Lower lobe of right lung (tissue), 2 donors: ENCODE measurements at regions not wholly inside any gene's neighbourhood (a gene's known extent, or its start where the extent isn't known, plus 50 kb on each side); places are given as distances from the start of the nearest gene placed in this dataset.

ENCODE experiments used
- ATAC-seq, 2 donors: fragments of 200-7000 bp; cut with Tn5 transposase; one replicate each; pipeline ENCODE4 v1.9.1; 2020 to 2022; ENCODE audit warnings: mild to moderate bottlenecking in 2 of 2, moderate library complexity in 2 of 2
- DNase-seq: peaks from one replicate; pipeline ENCODE4 v3.0.0-alpha.2; 2020
- H3K27ac ChIP-seq: fragments of 200-600 bp; one replicate; pipeline ENCODE4 v1.8.0; 2022
- H3K27me3 ChIP-seq: fragments of 200-600 bp; one replicate; pipeline ENCODE4 v1.8.0; 2022; ENCODE audit warnings: low read depth
- H3K36me3 ChIP-seq: fragments of 200-600 bp; one replicate; pipeline ENCODE4 v1.8.0; 2022; ENCODE audit warnings: mild to moderate bottlenecking
- H3K4me1 ChIP-seq: fragments of 200-600 bp; one replicate; pipeline ENCODE4 v1.8.0; 2022
- H3K4me3 ChIP-seq: fragments of 200-600 bp; one replicate; pipeline ENCODE4 v1.8.0; 2022; ENCODE audit warnings: mild to moderate bottlenecking
- H3K9me3 ChIP-seq: fragments of 200-600 bp; one replicate; pipeline ENCODE4 v1.8.0; 2022
- intact Hi-C: fragments of 100-400 bp; cut with DNase I; formaldehyde crosslinking; loops from one replicate; pipeline ENCODE4 v1.11.0; 2022
- TF ChIP-seq, protein P1 (sequence below): fragments of 200-600 bp; IDR thresholded peaks from one replicate; pipeline ENCODE4 v1.8.0; 2022; ENCODE audit warnings: antibody characterized with exemption, mild to moderate bottlenecking
- donor health status: DM: no; HTN: yes; CAD: no; lungs with severe emphysema.

DNA sequence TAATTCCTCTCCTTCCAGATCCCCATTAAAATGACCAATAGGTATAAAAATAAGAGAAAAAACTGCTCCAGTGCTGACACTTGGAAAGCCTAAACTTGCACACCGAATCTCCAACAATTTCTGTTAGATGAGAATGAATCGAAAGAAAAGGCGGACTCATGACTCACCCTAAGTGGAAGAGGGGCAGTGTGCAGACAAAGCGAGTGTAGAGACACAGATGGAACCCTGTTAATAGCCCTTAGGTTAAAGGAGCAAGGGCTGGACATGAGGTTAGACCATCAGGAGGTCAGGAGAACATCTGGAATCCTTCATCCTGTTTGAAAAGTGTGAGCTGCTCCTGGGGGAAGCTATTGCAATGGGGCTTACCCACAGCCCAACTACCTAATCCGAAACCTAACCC, 103.4 kb upstream of the GLI3 start:
- Histone ChIP-seq H3K27me3 (no peaks in the 10 kb centered on the region), H3K9me3 (no peaks in the 10 kb centered on the region), H3K27ac (no peak overlapping the region), H3K4me3 (no peak overlapping the region), H3K36me3 (no peaks in the 10 kb centered on the region), H3K4me1 (peaks cover 8% of the 10 kb centered on the region)
- intact Hi-C loops, result no loop called here
- TF ChIP-seq, protein P1, sequence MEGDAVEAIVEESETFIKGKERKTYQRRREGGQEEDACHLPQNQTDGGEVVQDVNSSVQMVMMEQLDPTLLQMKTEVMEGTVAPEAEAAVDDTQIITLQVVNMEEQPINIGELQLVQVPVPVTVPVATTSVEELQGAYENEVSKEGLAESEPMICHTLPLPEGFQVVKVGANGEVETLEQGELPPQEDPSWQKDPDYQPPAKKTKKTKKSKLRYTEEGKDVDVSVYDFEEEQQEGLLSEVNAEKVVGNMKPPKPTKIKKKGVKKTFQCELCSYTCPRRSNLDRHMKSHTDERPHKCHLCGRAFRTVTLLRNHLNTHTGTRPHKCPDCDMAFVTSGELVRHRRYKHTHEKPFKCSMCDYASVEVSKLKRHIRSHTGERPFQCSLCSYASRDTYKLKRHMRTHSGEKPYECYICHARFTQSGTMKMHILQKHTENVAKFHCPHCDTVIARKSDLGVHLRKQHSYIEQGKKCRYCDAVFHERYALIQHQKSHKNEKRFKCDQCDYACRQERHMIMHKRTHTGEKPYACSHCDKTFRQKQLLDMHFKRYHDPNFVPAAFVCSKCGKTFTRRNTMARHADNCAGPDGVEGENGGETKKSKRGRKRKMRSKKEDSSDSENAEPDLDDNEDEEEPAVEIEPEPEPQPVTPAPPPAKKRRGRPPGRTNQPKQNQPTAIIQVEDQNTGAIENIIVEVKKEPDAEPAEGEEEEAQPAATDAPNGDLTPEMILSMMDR, result no peak
- ATAC-seq, result no peak
- DNase-seq, result no peak

DNA sequence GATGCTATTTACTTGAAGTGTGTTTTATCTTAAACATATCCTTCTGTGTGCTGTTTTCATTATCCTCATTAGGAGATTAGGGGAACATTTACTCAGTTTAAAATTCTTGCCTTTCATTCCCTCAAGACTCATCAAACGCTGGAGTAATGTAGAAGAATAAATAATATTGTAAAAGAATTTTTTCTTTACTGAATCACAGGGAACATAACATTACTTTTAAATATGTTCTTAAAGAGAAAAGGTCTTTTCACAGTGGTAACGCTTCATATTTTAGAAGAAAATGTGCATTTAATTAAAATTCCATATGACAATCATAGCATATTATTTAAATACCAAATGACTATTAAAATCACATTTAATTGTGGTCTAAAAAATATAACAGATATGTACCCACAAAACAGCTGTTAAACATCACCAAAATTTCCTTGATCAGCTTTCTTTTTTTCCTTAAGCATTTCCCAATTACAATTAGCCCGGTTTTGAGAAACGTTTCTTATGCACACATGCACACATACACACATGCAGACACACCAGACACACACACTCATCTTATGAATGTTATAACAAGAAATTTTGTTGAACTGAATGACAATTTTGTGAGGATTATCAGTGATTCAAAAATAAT, 102.0 kb upstream of the GLI3 start:
- TF ChIP-seq, protein P1, result no peak
- intact Hi-C loops, result no loop called here
- Histone ChIP-seq H3K27me3 (no peaks in the 10 kb centered on the region), H3K4me3 (no peak overlapping the region), H3K27ac (no peak overlapping the region), H3K9me3 (no peaks in the 10 kb centered on the region), H3K36me3 (no peaks in the 10 kb centered on the region), H3K4me1 (peaks cover 7% of the 10 kb centered on the region)
- ATAC-seq (no peak), DNase-seq (no peak)

DNA sequence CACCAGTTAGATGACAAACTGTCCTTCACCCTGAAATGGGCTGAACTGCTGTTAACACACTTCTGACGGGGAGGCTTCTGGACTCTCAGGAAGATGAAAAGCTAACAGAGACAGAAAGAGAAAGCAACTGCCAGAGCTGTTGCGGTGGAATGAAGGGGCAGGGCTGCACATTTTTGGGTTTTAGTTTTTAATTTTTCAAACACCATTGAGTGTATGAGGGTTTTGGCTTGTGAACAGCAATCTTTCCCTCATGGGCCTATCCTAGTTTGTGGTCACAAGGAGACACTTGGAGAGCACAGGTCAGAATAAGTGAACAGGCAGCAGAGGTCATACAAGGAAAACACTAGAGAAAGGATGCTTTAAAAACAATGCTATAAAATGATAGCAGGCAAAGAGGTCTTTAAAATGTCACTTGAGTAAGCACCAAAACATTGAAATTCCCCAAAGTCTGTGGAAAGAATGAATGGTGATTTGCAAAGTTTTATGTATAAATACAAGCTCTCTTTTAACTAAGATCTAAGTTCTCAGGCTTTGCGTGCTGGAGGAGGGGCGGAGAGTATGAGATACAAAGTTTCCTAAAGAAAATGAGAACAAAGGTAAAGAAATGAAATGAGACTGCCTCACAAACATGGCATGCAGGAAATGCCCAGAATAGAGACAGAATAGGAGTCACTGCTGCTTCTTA, 101.4 kb upstream of the GLI3 start:
- ATAC-seq, result peak; percentile 31 to 65
- TF ChIP-seq, protein P1, result no peak
- no peaks in the 10 kb centered on the region for H3K27me3 ChIP-seq
- peaks cover 1% of the 10 kb centered on the region for H3K9me3 ChIP-seq
- peaks cover 4% of the 10 kb centered on the region for H3K4me1 ChIP-seq
- no peak overlapping the region for H3K27ac ChIP-seq
- no peak overlapping the region for H3K4me3 ChIP-seq
- no peak for DNase-seq
- H3K36me3 ChIP-seq, result no peaks in the 10 kb centered on the region
- intact Hi-C loops, result no loop called here

DNA sequence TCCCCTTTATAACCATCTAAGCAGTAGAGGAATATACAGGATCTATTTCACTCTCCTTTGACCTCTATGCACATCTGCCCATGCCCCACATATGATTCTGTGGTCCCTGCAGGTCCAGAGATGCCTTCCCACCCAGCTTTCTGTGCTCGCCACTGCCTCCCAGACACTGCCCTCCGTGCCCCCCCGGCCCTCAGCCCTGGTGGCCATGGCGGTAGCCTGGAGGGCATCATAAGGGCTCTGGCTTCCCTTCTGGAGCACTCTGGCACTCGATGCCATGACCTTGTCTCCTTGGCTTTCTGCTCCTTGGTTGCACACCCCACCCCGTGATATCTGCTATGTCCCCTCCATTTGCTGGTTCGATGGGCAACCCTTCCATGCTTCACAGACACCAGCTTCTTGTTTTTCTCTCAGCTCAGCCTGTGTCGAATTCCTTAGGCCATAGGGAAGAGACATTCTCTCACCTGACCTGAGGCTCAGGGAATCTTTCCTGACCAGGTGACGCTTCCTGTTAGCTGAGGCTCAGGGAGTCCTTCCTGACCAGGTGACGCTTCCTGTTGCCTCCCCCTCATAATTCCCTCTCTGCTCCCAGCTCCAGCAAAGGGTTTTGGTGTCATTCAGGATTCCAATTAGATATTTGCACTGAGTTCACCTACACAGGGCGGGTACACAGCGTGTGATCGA, 100.4 kb upstream of the GLI3 start:
- H3K4me3 ChIP-seq, result no peak overlapping the region
- H3K27me3 ChIP-seq, result no peaks in the 10 kb centered on the region
- no peak overlapping the region for H3K27ac ChIP-seq
- no peak for ATAC-seq
- H3K4me1 ChIP-seq, result peaks cover 2% of the 10 kb centered on the region
- H3K36me3 ChIP-seq, result no peaks in the 10 kb centered on the region
- TF ChIP-seq, protein P1, result no peak
- intact Hi-C loops, result no loop called here
- peaks cover 11% of the 10 kb centered on the region for H3K9me3 ChIP-seq
- no peak for DNase-seq

DNA sequence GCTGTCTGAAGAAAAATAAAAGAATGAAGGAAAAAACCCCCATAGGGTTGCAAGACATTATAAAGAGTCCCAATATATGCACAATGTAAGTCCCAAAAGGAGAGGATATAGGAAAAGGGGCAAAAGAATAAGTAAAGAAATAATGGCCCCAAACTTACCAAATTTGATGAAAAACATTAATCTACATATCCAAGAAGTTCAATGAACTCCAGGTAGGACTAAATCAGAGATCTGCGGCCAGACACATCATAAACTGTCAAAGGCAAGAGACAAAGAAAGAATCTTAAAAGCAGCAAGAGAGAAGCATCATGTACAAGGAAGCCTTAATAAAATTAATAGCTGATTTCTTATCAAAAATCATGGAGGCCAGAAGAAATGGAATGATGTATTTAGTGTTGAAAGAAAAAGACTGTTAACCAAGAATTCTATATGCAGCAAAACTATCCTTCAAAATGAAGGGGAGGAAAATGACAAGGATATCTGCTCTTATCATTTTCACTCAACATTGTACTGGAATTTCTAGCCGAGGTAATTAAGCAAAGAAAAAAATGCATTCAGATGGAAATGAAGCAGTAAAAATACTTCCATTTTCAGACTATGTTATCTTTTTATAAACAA, 95.7 kb upstream of the GLI3 start:
- TF ChIP-seq, protein P1, result no peak
- ATAC-seq, result no peak
- Histone ChIP-seq H3K4me1 (no peaks in the 10 kb centered on the region), H3K27ac (no peak overlapping the region), H3K27me3 (no peaks in the 10 kb centered on the region), H3K9me3 (peaks cover 15% of the 10 kb centered on the region), H3K4me3 (no peak overlapping the region), H3K36me3 (no peaks in the 10 kb centered on the region)
- intact Hi-C loops, result no loop called here
- no peak for DNase-seq
